ENCODE measurements at regions not wholly inside any gene's neighbourhood (a gene's known extent, or its start where the extent isn't known, plus 50 kb on each side); places are given as distances from the start of the nearest gene placed in this dataset.

GRCh38 chr5:100432741-100433140 lies 102.4 kb upstream of the FAM174A start:
- H3K27ac Mint-ChIP-seq, result no peak overlapping the region
- no peak overlapping the region for H4K91ac ChIP-seq (ENCODE audit: insufficient read length, low read depth, low read length)

More at GRCh38 chr5:100432741-100433140, 102.4 kb upstream of the FAM174A start:
- Histone ChIP-seq H2BK5ac (ENCODE audit: insufficient read length, low read length) (no peak overlapping the region), H3K4me2 (ENCODE audit: insufficient read depth, insufficient read length, low read length) (no peak overlapping the region), H2BK20ac (ENCODE audit: low read depth, low read length, poor library complexity, severe bottlenecking) (no peak overlapping the region), H4K8ac (replicated peaks; ENCODE audit: insufficient read length, low read depth, low read length) (no peak overlapping the region), H2BK15ac (ENCODE audit: low read depth, low read length) (no peak overlapping the region), H3K27me3 (ENCODE audit: insufficient read depth, low read length) (no peaks in the 10 kb centered on the region), H3K4me1 (ENCODE audit: insufficient read depth, low read length) (no peaks in the 10 kb centered on the region), H2BK12ac (ENCODE audit: insufficient read length, low read depth, low read length) (no peak overlapping the region), H4K5ac (ENCODE audit: insufficient read length, low read depth, low read length) (no peak overlapping the region), H3K4ac (ENCODE audit: low read depth, low read length) (no peak overlapping the region), H2AK5ac (ENCODE audit: insufficient read length, low read length) (no peak overlapping the region), H3K9ac (ENCODE audit: extremely low read depth, insufficient read length, low read length) (no peak overlapping the region), H3T11ph (ENCODE audit: low read length) (no peak overlapping the region), H3K79me2 (ENCODE audit: insufficient read depth, low read length) (no peaks in the 10 kb centered on the region), H3K23me2 (ENCODE audit: insufficient read length, low read depth, low read length, poor library complexity, severe bottlenecking) (no peaks in the 10 kb centered on the region), H3K23ac (ENCODE audit: insufficient read length, low read depth, low read length) (no peak overlapping the region), H3K56ac (ENCODE audit: insufficient read length, low read depth, low read length) (no peak overlapping the region), H3K14ac (ENCODE audit: insufficient read depth, low read length) (no peak overlapping the region), H3K9me3 (ENCODE audit: control insufficient read depth, low read depth, low read length) (no peaks in the 10 kb centered on the region), H2AFZ (ENCODE audit: low read length) (no peak overlapping the region), H3K79me1 (ENCODE audit: insufficient read depth, low read depth, low read length, poor library complexity, severe bottlenecking) (no peaks in the 10 kb centered on the region), H3K27ac (ENCODE audit: insufficient read length, low read depth, low read length) (no peak overlapping the region), H4K20me1 (ENCODE audit: control insufficient read depth, insufficient read depth, insufficient read length) (no peaks in the 10 kb centered on the region), H2BK120ac (ENCODE audit: low read depth, low read length, poor library complexity, severe bottlenecking) (no peak overlapping the region), H3K18ac (ENCODE audit: insufficient read length, low read depth, low read length) (no peak overlapping the region)
- H3K36me3 Mint-ChIP-seq (ENCODE audit: insufficient read depth in 1 of 3, low read depth in 3 of 3), result no peaks in the 10 kb centered on the region
- no peaks in the 10 kb centered on the region for H3K27me3 Mint-ChIP-seq (ENCODE audit: low read depth)
- no peak overlapping the region for H3K4me3 Mint-ChIP-seq
- H3K9me3 Mint-ChIP-seq, result no peaks in the 10 kb centered on the region
- no peaks in the 10 kb centered on the region for H3K4me1 Mint-ChIP-seq
- DNase-seq, result no peak
- TF ChIP-seq CTCF (conservative IDR thresholded peaks at IDR 0.05), result no peak
- WGBS (ENCODE audit: extremely low coverage, insufficient read length, low lambda C conversion rate), result no CpG with 5 or more reads among the region's 1 CpG
